ENCODE measurements at regions not wholly inside any gene's neighbourhood (a gene's known extent, or its start where the extent isn't known, plus 50 kb on each side); places are given as distances from the start of the nearest gene placed in this dataset.
A peak's percentile ranks its signal among the peaks of the same experiment; 100 is the strongest.

- DNase-seq: no peak
- no peak for ATAC-seq
- POLR2A ChIA-PET: no interaction called here
- Mint-ChIP-seq H3K36me3 (peaks cover 0 to 6% (median 0%) of the 10 kb centered on the region in 3 donors), H3K9me3 (peaks cover 2 to 31% (median 10%) of the 10 kb centered on the region in 9 donors), H3K4me3 (no peak overlapping the region), H3K4me1 (no peaks in the 10 kb centered on the region), H3K27me3 (peaks cover 3 to 7% (median 6%) of the 10 kb centered on the region in 5 donors), H3K27ac (no peak overlapping the region)
Observed at GRCh38 chr12:115457798-115458197, 773.8 kb upstream of the TBX3 start.

GRCh38 chr12:115456946-115457689 is 773.1 kb upstream of the TBX3 start:
- peaks cover 0 to 5% (median 0%) of the 10 kb centered on the region in 3 donors for H3K36me3 Mint-ChIP-seq
- POLR2A ChIA-PET: no interaction called here
- H3K27me3 Mint-ChIP-seq: peaks cover 7 to 13% (median 12%) of the 10 kb centered on the region in 5 donors
- ATAC-seq (no peak), DNase-seq (no peak)
- peaks cover 3 to 6% (median 5%) of the 10 kb centered on the region in 4 donors for H3K4me1 Mint-ChIP-seq
- peaks cover 2 to 31% (median 6%) of the 10 kb centered on the region in 9 donors for H3K9me3 Mint-ChIP-seq
- H3K27ac Mint-ChIP-seq: no peak overlapping the region
- H3K4me3 Mint-ChIP-seq: no peak overlapping the region

GRCh38 chr12:115455268-115455681 is 771.3 kb upstream of the TBX3 start:
- Mint-ChIP-seq H3K27me3 (peaks cover 13 to 27% (median 20%) of the 10 kb centered on the region in 5 donors), H3K4me1 (peaks cover 6 to 13% (median 10%) of the 10 kb centered on the region in 4 donors), H3K27ac (peak overlapping the region in 1 of 10 donors; percentile 44), H3K9me3 (peaks cover 0 to 31% (median 6%) of the 10 kb centered on the region in 9 donors), H3K4me3 (no peak overlapping the region), H3K36me3 (no peaks in the 10 kb centered on the region)
- ATAC-seq: no peak
- DNase-seq: no peak
- POLR2A ChIA-PET: no interaction called here

- ATAC-seq (no peak), DNase-seq (no peak)
- peaks cover 19 to 33% (median 26%) of the 10 kb centered on the region in 5 donors for H3K27me3 Mint-ChIP-seq
- POLR2A ChIA-PET: no interaction called here
- H3K4me3 Mint-ChIP-seq: peak overlapping the region in 8 of 10 donors; percentile 6 to 76 (median 64)
- H3K4me1 Mint-ChIP-seq: peaks cover 6 to 13% (median 10%) of the 10 kb centered on the region in 4 donors
- H3K36me3 Mint-ChIP-seq: peaks cover 0 to 2% (median 0%) of the 10 kb centered on the region in 3 donors
- H3K9me3 Mint-ChIP-seq: peaks cover 0 to 23% (median 4%) of the 10 kb centered on the region in 9 donors
- H3K27ac Mint-ChIP-seq: peak overlapping the region in 2 of 10 donors; percentile 17 to 84
Observed at GRCh38 chr12:115452751-115453281, 768.8 kb upstream of the TBX3 start.

GRCh38 chr12:115451780-115452736 is 768.1 kb upstream of the TBX3 start:
- Mint-ChIP-seq H3K27ac (peak overlapping the region in 5 of 10 donors; percentile 11 to 84 (median 22)), H3K9me3 (peaks cover 0 to 15% (median 2%) of the 10 kb centered on the region in 9 donors), H3K4me1 (peaks cover 6 to 13% (median 10%) of the 10 kb centered on the region in 4 donors), H3K36me3 (peaks cover 0 to 2% (median 0%) of the 10 kb centered on the region in 3 donors), H3K4me3 (peak overlapping the region; percentile 13 to 83 (median 66)), H3K27me3 (peaks cover 19 to 33% (median 26%) of the 10 kb centered on the region in 5 donors)
- POLR2A ChIA-PET: no interaction called here
- ATAC-seq (no peak), DNase-seq (peak in 1 of 10 donors; percentile 4)

GRCh38 chr12:115451151-115451779 is 767.3 kb upstream of the TBX3 start:
- ATAC-seq (no peak), DNase-seq (no peak)
- peaks cover 0 to 2% (median 0%) of the 10 kb centered on the region in 3 donors for H3K36me3 Mint-ChIP-seq
- H3K4me3 Mint-ChIP-seq: peak overlapping the region; percentile 13 to 83 (median 51)
- H3K9me3 Mint-ChIP-seq: peaks cover 0 to 7% (median 2%) of the 10 kb centered on the region in 9 donors
- POLR2A ChIA-PET: no interaction called here
- peaks cover 19 to 33% (median 26%) of the 10 kb centered on the region in 5 donors for H3K27me3 Mint-ChIP-seq
- H3K27ac Mint-ChIP-seq: peak overlapping the region in 2 of 10 donors; percentile 50 to 63
- peaks cover 6 to 13% (median 10%) of the 10 kb centered on the region in 4 donors for H3K4me1 Mint-ChIP-seq

- ATAC-seq: no peak
- H3K27ac Mint-ChIP-seq: no peak overlapping the region
- H3K27me3 Mint-ChIP-seq: peaks cover 19 to 33% (median 26%) of the 10 kb centered on the region in 5 donors
- peaks cover 6 to 13% (median 10%) of the 10 kb centered on the region in 4 donors for H3K4me1 Mint-ChIP-seq
- no peak for DNase-seq
- peaks cover 0 to 2% (median 0%) of the 10 kb centered on the region in 3 donors for H3K36me3 Mint-ChIP-seq
- peak overlapping the region in 1 of 10 donors; percentile 74 for H3K4me3 Mint-ChIP-seq
- H3K9me3 Mint-ChIP-seq: peaks cover 0 to 3% (median 0%) of the 10 kb centered on the region in 9 donors
- POLR2A ChIA-PET: no interaction called here
Observed at GRCh38 chr12:115450710-115451109, 766.7 kb upstream of the TBX3 start.

- ATAC-seq (no peak), DNase-seq (no peak)
- no peak overlapping the region for H3K4me3 Mint-ChIP-seq
- no peak overlapping the region for H3K27ac Mint-ChIP-seq
- peaks cover 6 to 13% (median 10%) of the 10 kb centered on the region in 4 donors for H3K4me1 Mint-ChIP-seq
- POLR2A ChIA-PET: no interaction called here
- peaks cover 19 to 33% (median 26%) of the 10 kb centered on the region in 5 donors for H3K27me3 Mint-ChIP-seq
- H3K36me3 Mint-ChIP-seq: peaks cover 0 to 2% (median 0%) of the 10 kb centered on the region in 3 donors
- H3K9me3 Mint-ChIP-seq: peaks cover 0 to 3% (median 0%) of the 10 kb centered on the region in 9 donors
Observed at GRCh38 chr12:115450017-115450416, 766.0 kb upstream of the TBX3 start.

- Mint-ChIP-seq H3K27me3 (peaks cover 19 to 33% (median 26%) of the 10 kb centered on the region in 5 donors), H3K36me3 (peaks cover 0 to 2% (median 0%) of the 10 kb centered on the region in 3 donors), H3K27ac (no peak overlapping the region), H3K4me3 (peak overlapping the region in 1 of 10 donors; percentile 59), H3K9me3 (peaks cover 0 to 3% (median 0%) of the 10 kb centered on the region in 9 donors), H3K4me1 (peaks cover 6 to 13% (median 10%) of the 10 kb centered on the region in 4 donors)
- POLR2A ChIA-PET: no interaction called here
- no peak for DNase-seq
- no peak for ATAC-seq
Observed at GRCh38 chr12:115449526-115449925, 765.6 kb upstream of the TBX3 start.

- H3K36me3 Mint-ChIP-seq: no peaks in the 10 kb centered on the region
- DNase-seq: no peak
- no peak overlapping the region for H3K27ac Mint-ChIP-seq
- no peaks in the 10 kb centered on the region for H3K4me1 Mint-ChIP-seq
- peaks cover 0 to 1% (median 0%) of the 10 kb centered on the region in 9 donors for H3K9me3 Mint-ChIP-seq
- H3K4me3 Mint-ChIP-seq: no peak overlapping the region
- H3K27me3 Mint-ChIP-seq: peaks cover 0 to under 1% (median 0%) of the 10 kb centered on the region in 5 donors
- ATAC-seq: no peak
- POLR2A ChIA-PET: no interaction called here
Observed at GRCh38 chr12:115444346-115444745, 760.4 kb upstream of the TBX3 start.

GRCh38 chr12:115443351-115443938 is 759.5 kb upstream of the TBX3 start:
- POLR2A ChIA-PET: no interaction called here
- H3K9me3 Mint-ChIP-seq: peaks cover 0 to 7% (median 0%) of the 10 kb centered on the region in 9 donors
- H3K27ac Mint-ChIP-seq: no peak overlapping the region
- no peaks in the 10 kb centered on the region for H3K4me1 Mint-ChIP-seq
- DNase-seq: no peak
- H3K4me3 Mint-ChIP-seq: no peak overlapping the region
- ATAC-seq: no peak
- no peaks in the 10 kb centered on the region for H3K36me3 Mint-ChIP-seq
- no peaks in the 10 kb centered on the region for H3K27me3 Mint-ChIP-seq
